ENCODE measurements at regions not wholly inside any gene's neighbourhood (a gene's known extent, or its start where the extent isn't known, plus 50 kb on each side); places are given as distances from the start of the nearest gene placed in this dataset.

DNA sequence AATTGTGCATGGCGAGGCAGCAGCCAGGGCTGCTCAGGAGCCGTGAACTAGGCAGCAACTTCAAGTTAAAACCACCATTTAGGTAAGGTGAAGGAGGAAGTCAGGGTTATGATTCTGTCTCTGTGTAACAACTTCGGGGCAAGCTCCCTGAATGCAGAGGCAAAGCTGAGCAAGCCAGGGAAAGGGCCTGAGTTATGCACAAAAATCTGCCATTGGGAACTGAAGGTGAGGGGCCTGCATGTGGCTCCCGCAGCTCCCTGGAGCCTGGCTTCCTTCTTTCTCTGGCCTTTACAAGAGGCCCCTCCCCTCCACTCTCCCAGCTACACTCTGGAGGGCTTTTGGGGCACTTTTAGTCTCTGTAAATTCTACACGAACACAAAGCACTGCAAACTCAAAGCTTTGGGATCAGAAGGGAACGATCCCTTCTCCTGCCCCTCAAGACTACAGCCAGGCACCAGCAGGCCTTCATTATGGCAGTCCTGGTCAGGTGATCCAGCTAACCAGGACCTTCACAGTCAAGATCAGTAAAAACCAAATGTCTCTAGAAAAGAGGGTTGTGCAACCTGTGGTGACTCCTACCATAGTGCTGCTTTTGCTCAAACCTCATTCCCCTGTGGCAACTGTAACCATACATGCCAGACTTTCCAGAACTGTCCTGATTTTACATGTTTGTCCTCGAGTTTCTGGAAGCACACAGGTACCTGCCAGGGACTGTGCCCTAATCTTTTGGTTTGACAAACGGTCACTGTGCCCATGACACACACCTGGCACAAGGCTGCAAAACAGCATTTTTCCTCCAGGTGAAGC lies 67.2 kb upstream of the PTGR2 start:
- ATAC-seq: no peak
- intact Hi-C loops (cut with DNase I): loop anchor here (2.0 to 10.0 kb wide), 3 partner anchors 26 to 60 kb away; no protein-coding TSS in a partner anchor
- no peak for DNase-seq

DNA sequence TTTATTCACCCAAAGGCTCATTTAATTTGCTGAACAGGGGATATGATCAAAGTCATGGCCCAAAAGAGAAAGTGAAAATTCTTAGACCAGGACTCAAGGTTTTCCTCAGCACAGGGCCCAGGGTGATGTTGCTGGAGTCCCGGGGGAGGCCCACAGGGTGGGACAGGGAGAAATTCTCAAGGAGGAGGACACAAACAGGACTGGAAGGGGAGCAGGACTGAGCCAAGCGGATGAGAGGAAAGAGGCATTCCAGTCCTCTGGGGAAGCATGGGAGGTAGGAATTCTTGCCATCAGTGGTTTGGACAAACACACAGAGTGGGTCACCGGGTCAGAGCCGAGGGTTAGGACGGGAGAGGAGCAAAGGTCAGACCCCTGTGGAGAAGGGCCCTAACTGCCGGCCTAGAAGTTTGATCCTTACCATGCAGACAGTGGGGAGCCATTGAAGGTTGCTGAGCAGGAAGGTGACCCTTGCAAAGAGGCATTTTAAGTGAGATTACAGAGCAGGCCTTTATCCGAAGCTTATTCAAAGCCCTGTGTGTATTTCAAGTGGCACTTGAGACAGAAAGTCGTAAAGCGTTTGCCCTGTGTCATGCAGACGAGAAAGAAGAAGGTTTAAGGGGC lies 68.4 kb upstream of the PTGR2 start:
- no peak for DNase-seq
- no peak for ATAC-seq
- intact Hi-C loops (cut with DNase I): loop anchor here (10.0 kb wide), 2 partner anchors 48 to 58 kb away; no protein-coding TSS in a partner anchor

DNA sequence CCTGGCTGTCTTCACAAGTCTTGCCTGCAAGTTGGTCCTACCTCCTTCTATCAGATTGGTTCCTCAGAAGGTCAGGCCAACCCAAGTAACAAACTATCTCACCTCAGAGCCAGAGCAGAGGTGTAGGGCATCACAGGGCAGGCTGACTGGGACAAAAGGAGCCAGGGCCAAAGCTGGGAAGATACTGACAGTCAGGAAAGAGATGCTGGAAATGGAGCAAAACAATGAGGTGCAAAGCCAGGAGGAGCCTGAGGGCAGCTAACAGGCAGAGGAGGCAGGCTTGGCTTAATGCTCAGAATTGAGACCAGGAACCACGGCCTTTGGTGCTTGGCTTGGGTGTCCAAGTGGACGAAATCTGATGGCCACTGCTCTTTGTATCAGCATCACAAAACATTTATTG lies 68.4 kb upstream of the PNMA1 start:
- DNase-seq (no peak), ATAC-seq (no peak)
- intact Hi-C loops (cut with DNase I): loop anchor here (10.0 kb wide), 2 partner anchors 48 to 58 kb away; no protein-coding TSS in a partner anchor

DNA sequence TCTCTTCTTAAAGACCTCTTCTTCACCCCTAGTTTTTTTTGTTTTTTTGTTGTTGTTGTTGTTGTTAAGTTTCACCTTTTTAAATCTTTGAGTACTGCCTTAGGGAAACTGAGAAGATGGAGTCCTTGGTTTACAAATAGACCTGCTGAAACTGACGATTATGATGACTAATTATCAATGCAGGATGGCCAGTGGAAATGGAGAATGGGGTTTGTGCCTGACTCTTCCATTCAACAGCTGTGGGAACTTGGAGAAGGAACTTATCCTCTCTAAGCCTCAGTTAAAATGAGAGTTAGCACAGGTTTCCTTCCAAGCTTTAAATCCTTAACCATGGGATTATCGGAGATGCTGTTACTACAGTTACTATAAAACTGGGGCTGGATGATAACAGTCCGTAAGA lies 66.7 kb upstream of the PNMA1 start:
- DNase-seq: no peak
- intact Hi-C loops (cut with DNase I): loop anchor here (10.0 kb wide), 2 partner anchors 46 to 56 kb away; no protein-coding TSS in a partner anchor
- ATAC-seq: no peak

DNA sequence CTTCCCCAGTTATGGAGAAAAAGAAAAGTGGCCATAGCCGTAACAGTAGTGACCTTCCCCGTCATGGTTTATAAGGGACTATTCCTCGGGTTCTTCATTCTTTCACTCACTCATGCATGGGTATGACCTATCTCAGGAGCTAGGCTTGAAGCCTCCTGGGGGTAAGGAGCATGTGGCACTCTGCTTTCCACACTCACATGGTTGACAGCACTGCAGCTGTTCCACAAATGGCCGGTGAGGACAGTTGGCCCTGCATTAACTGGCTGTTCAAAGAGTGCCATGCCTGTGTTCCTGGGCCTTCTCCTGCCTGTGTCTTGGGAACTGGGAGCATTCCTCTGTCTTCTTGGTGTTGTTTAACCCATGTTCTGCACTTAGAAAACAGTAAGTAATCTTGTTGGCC lies 66.2 kb upstream of the PNMA1 start:
- DNase-seq (no peak), ATAC-seq (no peak)
- intact Hi-C loops (cut with DNase I): loop anchor here (10.0 kb wide), 2 partner anchors 46 to 56 kb away; no protein-coding TSS in a partner anchor

DNA sequence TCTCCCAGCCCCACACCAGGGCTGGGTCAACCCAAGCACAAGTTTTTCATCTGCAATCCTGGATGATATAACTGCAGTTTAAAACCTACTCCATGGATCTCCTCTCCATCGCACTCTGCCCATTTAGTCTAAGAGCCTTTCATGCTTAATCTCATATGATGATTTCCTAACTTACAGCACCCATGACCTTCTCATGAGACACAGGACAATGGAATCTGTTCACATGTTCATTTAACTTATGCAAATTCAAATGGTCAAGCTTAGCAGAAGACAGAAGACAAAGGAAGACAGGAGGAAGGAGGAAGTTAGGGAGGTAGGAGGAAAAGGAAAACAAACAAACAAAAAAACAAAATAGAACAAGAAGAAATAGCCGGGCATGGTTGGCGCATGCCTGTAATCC lies 64.6 kb upstream of the PNMA1 start:
- intact Hi-C loops (cut with DNase I): no loop called here
- DNase-seq: no peak
- ATAC-seq: no peak

DNA sequence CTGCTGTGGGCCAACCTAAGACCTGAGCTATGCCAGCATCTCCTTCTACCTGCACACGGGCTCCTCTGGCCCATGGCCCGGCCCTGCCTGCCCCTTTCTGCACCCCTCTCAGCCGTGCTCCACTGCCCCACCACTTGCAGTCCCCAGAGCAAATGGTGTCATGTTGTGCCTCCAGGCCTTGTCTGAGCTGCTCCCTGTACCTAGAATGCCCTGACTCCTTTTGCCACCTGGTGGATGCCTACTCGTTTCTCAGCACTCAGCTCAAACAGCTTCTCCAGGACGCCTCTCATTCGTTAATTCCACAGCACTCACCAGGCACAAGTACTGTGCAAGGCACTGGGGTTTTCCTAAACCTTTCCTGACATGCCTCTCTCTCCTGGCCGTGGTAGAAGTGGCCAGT lies 63.2 kb upstream of the PNMA1 start:
- no peak for ATAC-seq
- no peak for DNase-seq
- intact Hi-C loops (cut with DNase I): no loop called here

DNA sequence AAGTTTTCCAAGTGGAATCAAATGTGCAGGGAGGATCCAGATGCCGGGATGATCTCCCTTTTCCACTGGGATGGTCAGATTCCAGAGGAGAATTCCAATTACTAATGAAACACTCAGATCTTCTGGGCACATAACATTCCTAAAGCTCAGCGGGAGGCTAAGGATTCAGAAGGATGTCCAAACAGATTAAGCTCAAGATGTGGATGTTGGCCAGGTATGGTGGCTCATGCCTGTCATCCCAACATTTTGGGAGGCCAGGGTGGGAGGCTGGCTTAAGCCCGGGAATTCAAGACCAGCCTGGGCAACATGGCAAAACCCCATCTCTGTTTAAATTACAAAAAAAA lies 62.0 kb upstream of the PNMA1 start:
- no peak for ATAC-seq
- intact Hi-C loops (cut with DNase I): no loop called here
- no peak for DNase-seq

DNA sequence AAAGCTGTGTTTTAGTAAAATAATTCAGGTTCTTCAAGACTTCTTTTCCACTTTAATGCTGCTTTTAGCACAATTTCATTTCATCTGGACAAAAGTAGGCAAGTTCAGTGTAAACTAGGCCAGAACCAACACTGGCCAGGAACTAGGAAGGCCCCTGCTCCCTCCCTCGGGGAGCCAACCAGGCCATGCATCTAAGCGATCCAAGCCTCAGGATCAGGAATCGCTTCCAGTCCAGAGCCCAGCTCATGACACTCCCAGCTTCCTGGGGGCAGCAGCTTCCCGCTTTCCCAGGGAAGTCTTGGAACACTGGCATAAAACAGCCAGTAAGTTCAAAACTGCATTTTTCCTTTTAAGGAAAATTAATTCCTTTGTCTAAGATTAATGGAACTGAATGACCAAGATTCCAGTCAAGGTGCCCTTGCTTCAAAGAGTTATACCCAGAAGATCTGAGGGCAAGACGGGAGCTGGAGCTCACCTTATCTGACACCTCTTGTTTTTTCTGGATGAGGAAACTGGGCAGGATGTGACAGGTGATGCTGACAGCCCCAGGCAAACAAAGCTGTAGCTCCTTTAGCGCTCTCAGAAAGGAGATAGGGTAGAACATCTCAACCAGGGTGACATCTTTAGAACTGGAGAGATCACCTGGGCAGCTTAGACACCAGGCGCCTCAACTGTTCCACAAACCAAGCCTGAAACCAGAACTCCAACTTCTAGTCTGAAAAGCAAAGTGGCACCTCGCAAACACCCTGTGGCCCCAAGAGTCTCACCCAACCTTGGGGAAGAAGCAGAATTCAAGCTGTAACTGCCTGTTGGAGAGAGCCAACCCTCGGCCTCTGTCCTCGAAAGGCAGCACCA lies 61.4 kb upstream of the PNMA1 start:
- ATAC-seq: no peak
- no peak for DNase-seq
- intact Hi-C loops (cut with DNase I): no loop called here

DNA sequence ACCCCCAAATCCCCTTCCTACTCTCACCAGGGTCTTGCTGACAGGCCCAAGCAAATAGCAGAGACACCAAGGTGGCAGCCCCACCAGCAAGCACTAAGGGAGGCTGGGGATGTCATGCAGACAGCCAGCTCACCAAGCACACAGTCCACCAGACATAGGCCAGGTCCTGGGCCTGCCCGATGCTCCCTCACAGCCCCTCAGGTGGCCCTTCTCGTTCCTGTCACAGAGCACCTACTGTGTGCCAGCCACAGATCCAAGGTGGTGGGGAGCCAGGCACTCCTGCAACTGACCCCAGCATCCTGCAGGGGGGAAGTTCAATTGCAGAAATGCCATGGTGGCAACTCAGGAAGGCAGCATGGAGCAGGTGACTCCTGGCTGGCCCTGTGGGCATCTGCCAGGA lies 60.5 kb upstream of the PNMA1 start:
- DNase-seq (no peak), ATAC-seq (no peak)
- intact Hi-C loops (cut with DNase I): no loop called here

DNA sequence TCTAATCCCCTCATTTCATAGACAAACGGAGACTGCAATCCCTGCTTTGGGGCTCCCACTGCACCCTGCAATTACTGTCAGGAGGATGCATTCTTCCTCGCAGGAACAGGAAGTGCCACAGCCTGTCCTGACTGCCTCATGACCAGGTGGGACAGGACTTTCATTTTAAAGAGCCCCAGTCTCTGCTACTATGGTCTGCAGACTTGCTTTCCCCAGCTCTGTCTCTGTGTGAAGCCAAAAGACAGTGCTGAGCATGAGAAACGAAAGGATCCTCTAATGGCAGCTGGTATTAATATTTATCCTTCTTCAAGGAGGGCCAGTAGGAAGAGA lies 60.0 kb upstream of the PNMA1 start:
- intact Hi-C loops (cut with DNase I): no loop called here
- ATAC-seq (no peak), DNase-seq (no peak)

DNA sequence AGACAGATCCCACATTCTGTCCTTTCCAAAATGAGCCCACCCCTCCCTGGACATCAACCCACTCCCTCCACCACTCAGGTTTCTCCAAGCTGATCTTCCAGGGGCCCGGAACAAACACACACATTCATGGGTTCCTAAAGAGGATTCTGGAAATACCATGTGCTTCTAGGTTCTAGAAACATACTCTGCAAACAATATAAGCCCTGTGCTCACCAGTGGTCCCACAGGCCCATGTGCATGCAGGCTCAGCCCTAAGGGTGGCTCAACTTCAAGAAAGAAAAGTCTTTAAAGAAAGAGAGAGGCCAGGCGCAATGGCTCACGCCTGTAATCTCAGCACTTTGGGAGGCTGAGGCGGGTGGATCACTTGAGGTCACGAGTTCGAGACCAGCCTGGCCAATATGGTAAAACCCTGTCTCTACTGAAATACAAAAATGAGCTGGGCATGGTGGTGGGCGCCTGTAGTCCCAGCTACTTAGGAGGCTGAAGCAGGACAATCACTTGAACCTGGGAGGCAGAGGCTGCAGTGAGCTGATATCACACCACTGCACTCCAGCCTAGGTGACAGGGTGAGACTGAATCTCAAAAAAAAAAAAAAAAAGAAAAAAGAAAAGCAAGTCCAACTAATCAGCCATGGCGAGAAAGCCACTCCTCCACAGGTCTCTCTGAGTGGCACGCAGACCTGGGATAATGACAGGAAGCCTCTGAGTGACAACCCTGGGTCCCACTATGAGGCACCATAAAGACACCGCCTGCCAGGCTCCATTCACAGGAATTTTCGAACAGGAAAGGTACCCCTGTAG lies 59.5 kb upstream of the PNMA1 start:
- DNase-seq: no peak
- no peak for ATAC-seq
- intact Hi-C loops (cut with DNase I): no loop called here

DNA sequence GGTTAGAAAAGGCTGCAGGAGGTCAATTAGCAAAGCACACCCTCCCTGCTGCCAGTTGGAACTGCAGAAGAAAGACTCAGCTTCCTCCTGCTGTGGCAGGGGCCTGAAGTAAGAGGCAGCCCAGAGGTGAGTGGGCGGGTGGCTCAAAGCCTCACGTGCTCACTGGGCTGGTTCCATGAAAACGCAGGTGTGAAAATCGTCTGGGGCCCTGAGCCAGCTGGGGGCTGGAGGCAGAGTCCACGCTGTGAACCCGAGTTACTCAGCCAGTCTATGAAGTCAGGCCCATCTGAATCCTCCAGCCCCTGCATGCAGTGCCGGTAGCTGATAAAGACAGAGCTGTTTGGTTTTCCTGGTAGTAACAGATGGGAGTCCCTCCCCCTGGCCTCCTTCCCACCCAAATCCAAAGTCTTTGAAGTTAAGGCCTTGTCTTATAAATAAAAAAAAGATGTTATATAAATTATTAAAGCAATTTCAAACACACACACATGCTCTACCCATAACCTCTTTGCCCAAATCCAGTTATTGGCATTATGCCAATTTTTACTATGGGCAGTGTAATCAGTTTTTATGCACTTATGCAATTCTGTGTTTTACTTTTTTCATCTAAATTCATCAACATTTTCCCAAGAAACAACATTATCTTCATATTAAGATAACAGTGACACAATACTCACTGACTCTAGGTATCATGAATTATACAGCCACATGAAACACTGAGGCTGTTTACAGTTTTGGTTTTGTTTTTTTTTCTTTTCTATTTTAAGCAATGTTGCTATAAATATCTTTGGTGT lies 57.9 kb upstream of the PNMA1 start:
- intact Hi-C loops (cut with DNase I): no loop called here
- peak; percentile 65 for DNase-seq
- ATAC-seq: peak; percentile 75 to 83

DNA sequence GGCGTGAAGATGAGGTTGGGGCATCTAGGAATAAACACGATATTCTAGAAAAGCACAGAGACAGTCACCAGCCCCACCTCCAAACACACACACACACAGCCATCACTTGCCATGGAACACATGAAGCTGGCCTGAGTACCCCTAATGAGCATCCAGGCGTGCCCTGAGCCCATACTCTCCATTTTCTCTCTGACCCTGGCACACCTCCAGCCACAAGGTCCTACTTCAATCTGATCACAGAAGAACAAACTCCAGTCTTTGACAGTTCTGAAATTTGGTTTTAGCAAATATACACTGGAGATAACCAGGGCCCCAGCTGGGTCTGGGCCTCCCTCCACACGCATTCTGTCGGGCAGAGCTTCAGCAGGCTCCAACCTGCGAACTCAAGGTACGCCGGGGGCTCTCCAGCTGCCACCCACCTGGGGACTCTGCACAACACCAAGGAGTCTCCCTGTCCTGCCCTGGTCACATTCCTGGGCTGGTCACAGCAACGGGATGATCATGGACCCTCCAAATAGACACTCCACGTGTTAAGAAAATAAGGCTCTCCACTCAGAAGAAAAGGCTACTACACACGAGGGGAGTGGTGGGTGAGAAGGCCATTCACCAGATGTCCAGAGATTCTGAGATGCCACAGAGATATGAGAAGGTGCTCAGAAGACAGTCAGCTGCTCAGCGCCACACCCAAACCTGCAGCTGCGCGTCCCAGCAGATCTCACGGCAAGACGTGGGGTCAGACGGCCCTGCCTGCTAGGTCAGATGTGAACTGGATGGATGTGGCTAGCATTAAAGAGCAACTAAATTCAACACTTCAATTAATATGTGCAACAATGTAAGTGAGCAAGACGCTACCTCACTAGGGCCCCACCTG lies 57.0 kb upstream of the PNMA1 start:
- ATAC-seq (no peak), DNase-seq (no peak)
- intact Hi-C loops (cut with DNase I): no loop called here

DNA sequence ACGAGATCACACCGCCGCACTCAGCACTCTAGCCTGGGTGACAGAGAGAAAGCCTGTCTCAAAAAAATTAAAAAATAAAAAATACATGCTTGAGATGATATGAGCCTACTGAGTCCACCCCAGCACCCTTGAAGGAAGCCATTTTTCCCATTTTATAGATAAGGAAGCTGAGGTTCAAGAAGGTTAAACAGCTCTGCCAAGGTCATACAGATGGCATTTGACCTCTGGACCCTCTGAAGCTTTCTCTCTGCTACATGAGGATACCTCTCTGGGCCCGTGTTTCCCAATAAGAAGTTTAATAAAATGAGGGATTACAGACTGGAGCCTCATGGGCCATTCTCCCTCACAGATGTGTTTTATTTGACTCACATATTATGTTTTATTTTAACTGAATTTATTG lies 53.9 kb upstream of the PNMA1 start:
- ATAC-seq: no peak
- intact Hi-C loops (cut with DNase I): no loop called here
- no peak for DNase-seq

DNA sequence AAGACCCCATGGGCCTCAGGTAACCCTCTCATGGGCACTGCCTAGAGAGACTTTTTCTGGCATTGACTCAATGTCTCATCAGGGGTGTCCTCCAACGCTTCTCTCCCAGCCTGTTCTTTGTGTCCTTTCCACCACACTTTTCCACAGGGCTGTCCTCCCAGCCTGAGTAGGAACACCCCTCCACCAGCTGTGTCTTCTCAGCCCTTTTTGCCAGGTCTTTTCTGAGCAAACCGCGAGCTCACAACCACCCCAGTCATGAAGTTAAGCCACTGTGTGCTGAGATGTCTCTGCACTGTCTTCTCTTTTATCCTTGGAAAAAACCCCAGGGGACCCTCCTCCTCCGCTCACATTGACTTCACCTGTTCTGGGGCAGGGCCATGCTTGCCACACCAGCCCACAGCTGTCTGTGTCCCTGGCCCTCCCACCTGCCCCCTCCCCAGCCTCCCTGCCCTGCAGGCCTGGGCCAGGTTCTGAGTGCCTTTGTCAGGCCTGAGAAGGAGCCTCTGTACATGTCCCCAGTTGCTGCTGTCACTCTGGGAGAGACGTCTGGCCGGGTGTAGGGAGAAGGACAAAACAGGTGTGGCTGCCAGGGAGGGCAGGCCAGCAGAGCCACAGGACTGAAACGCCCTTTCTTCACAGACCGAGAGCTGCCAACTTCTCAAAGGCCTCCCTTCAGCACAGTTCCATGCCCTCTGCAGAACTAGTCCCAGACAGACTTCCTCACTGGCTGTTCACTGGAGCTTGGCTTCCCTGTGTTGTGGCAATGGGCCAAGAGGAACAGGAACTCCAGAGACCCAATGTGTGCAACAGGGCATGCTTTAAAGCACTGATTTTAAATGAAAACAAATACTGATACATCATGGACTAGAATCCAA lies 50.5 kb upstream of the PNMA1 start:
- peak; percentile 79 for DNase-seq
- intact Hi-C loops (cut with DNase I): no loop called here
- ATAC-seq: peak; percentile 48 to 52
